Astrocyte (in vitro differentiated cells and primary cell): ENCODE measurements at regions not wholly inside any gene's neighbourhood (a gene's known extent, or its start where the extent isn't known, plus 50 kb on each side); places are given as distances from the start of the nearest gene placed in this dataset.

ENCODE experiments used
- CTCF ChIP-seq: IDR thresholded peaks from 2 replicates; pipeline ENCODE4 v1.5.1; 2011; ENCODE audit warnings: low read depth, mild to moderate bottlenecking, inconsistent platforms, low read length, moderate library complexity; ENCODE audit not compliant: insufficient read depth
- EZH2 ChIP-seq: IDR thresholded peaks from 2 replicates; pipeline ENCODE4 v1.6.1; 2012; ENCODE audit warnings: mild to moderate bottlenecking, low read length, inconsistent platforms; ENCODE audit not compliant: insufficient read depth

- no peak for TF ChIP-seq CTCF
- no peak for TF ChIP-seq EZH2
Observed at GRCh38 chr2:21418456-21418855, 294.7 kb downstream of the TDRD15 start.
